GM19238 (cell line): ENCODE measurements at regions not wholly inside any gene's neighbourhood (a gene's known extent, or its start where the extent isn't known, plus 50 kb on each side); places are given as distances from the start of the nearest gene placed in this dataset.

Experiments
- DNase-seq: peaks from one replicate; pipeline ENCODE4 v3.0.0; 2011; ENCODE audit warnings: low spot score; ENCODE audit not compliant: insufficient read length

- DNase-seq = no peak
Measured at GRCh38 chr13:77425705-77426104, 98.8 kb upstream of the MYCBP2 start.

GRCh38 chr13:77423296-77423695 is 96.4 kb upstream of the MYCBP2 start:
- DNase-seq = no peak

GRCh38 chr13:77422724-77423123 is 95.8 kb upstream of the MYCBP2 start:
- no peak for DNase-seq

GRCh38 chr13:77417897-77418296 is 91.0 kb upstream of the MYCBP2 start:
- DNase-seq = no peak

GRCh38 chr13:77416666-77417212 is 89.8 kb upstream of the MYCBP2 start:
- DNase-seq = no peak

- DNase-seq = no peak
Measured at GRCh38 chr13:77415253-77416071, 88.6 kb upstream of the MYCBP2 start.

GRCh38 chr13:77412860-77413259 is 86.0 kb upstream of the MYCBP2 start:
- DNase-seq = no peak

GRCh38 chr13:77412116-77412635 is 85.3 kb upstream of the MYCBP2 start:
- DNase-seq = no peak

- DNase-seq = no peak
Measured at GRCh38 chr13:77409412-77409811, 82.5 kb upstream of the MYCBP2 start.

GRCh38 chr13:77406644-77407440 is 79.9 kb upstream of the MYCBP2 start:
- DNase-seq = no peak

GRCh38 chr13:77398825-77399620 is 72.1 kb upstream of the MYCBP2 start:
- DNase-seq = no peak

- DNase-seq = no peak
Measured at GRCh38 chr13:77397636-77398035, 70.7 kb upstream of the MYCBP2 start.

- DNase-seq = no peak
Measured at GRCh38 chr13:77391475-77391874, 64.6 kb upstream of the MYCBP2 start.

GRCh38 chr13:77390391-77390790 is 63.5 kb upstream of the MYCBP2 start:
- DNase-seq = no peak

- no peak for DNase-seq
Measured at GRCh38 chr13:77389625-77390000, 62.7 kb upstream of the MYCBP2 start.

- no peak for DNase-seq
Measured at GRCh38 chr13:77388944-77389624, 62.2 kb upstream of the MYCBP2 start.

GRCh38 chr13:77387607-77388200 is 60.8 kb upstream of the MYCBP2 start:
- DNase-seq = no peak

GRCh38 chr13:77386880-77387606 is 60.1 kb upstream of the MYCBP2 start:
- peak; percentile 10 for DNase-seq

- DNase-seq = no peak
Measured at GRCh38 chr13:77386046-77386445, 59.2 kb upstream of the MYCBP2 start.

- no peak for DNase-seq
Measured at GRCh38 chr13:77384999-77385398, 58.1 kb upstream of the MYCBP2 start.
